Hematopoietic multipotent progenitor cell treated with erythropoietin and hydrocortisone succinate and interleukin-3 and kit ligand, for 17 days (in vitro differentiated cells): ENCODE measurements at regions not wholly inside any gene's neighbourhood (a gene's known extent, or its start where the extent isn't known, plus 50 kb on each side); places are given as distances from the start of the nearest gene placed in this dataset.
"Not testable (repeated sequence)": the region's sequence is repeated elsewhere in the genome, so short reads cannot be mapped to it uniquely, and the experiment has no call there.

Experiments
- DNase-seq: peaks from one replicate; pipeline ENCODE4 v3.0.0-alpha.2; 2015; ENCODE audit warnings: low spot score

GRCh38 chr2:175351512-175351911 is 170.0 kb upstream of the ATP5MC3 start:
- no peak for DNase-seq

GRCh38 chr2:175350105-175350504 is 168.6 kb upstream of the ATP5MC3 start:
- DNase-seq, result no peak

- DNase-seq, result no peak
These were observed 160.6 kb upstream of the ATP5MC3 start for GRCh38 chr2:175342085-175342484.

- DNase-seq, result no peak
These were observed 148.7 kb upstream of the ATP5MC3 start for GRCh38 chr2:175330195-175330594.

- DNase-seq, result no peak
These were observed 145.3 kb upstream of the ATP5MC3 start for GRCh38 chr2:175326801-175327200.

- not testable (repeated sequence) for DNase-seq
These were observed 144.7 kb upstream of the ATP5MC3 start for GRCh38 chr2:175326164-175326563.

GRCh38 chr2:175323162-175323561 is 141.7 kb upstream of the ATP5MC3 start:
- no peak for DNase-seq

GRCh38 chr2:175318542-175318941 is 137.0 kb upstream of the ATP5MC3 start:
- no peak for DNase-seq

- no peak for DNase-seq
These were observed 136.2 kb upstream of the ATP5MC3 start for GRCh38 chr2:175317751-175318150.

- no peak for DNase-seq
These were observed 130.6 kb upstream of the ATP5MC3 start for GRCh38 chr2:175312137-175312536.

- DNase-seq, result no peak
These were observed 129.4 kb upstream of the ATP5MC3 start for GRCh38 chr2:175310813-175311504.

- DNase-seq, result no peak
These were observed 128.3 kb upstream of the ATP5MC3 start for GRCh38 chr2:175309799-175310198.

- DNase-seq, result no peak
These were observed 126.5 kb upstream of the ATP5MC3 start for GRCh38 chr2:175308005-175308404.

GRCh38 chr2:175304541-175304940 is 123.0 kb upstream of the ATP5MC3 start:
- DNase-seq, result no peak

GRCh38 chr2:175293776-175294175 is 112.3 kb upstream of the ATP5MC3 start:
- no peak for DNase-seq

GRCh38 chr2:175293195-175293594 is 111.7 kb upstream of the ATP5MC3 start:
- no peak for DNase-seq

GRCh38 chr2:175282886-175283285 is 101.4 kb upstream of the ATP5MC3 start:
- DNase-seq, result no peak

- no peak for DNase-seq
These were observed 100.8 kb upstream of the ATP5MC3 start for GRCh38 chr2:175282300-175282699.

- DNase-seq, result no peak
These were observed 96.3 kb upstream of the ATP5MC3 start for GRCh38 chr2:175277772-175278171.

GRCh38 chr2:175275539-175275938 is 94.0 kb upstream of the ATP5MC3 start:
- DNase-seq, result no peak

GRCh38 chr2:175259164-175259563 is 77.7 kb upstream of the ATP5MC3 start:
- DNase-seq, result no peak

- DNase-seq, result no peak
These were observed 75.5 kb upstream of the ATP5MC3 start for GRCh38 chr2:175256806-175257585.

GRCh38 chr2:175256391-175256790 is 74.9 kb upstream of the ATP5MC3 start:
- DNase-seq, result not testable (repeated sequence)

- DNase-seq, result no peak
These were observed 72.4 kb upstream of the ATP5MC3 start for GRCh38 chr2:175253871-175254270.
